Adipose tissue (tissue), 3 donors: ENCODE measurements at regions not wholly inside any gene's neighbourhood (a gene's known extent, or its start where the extent isn't known, plus 50 kb on each side); places are given as distances from the start of the nearest gene placed in this dataset.
"Not testable (repeated sequence)": the region's sequence is repeated elsewhere in the genome, so short reads cannot be mapped to it uniquely, and the experiment has no call there.

Experiments
- H3K27ac ChIP-seq: one replicate; pipeline ENCODE4 v1.5.1; 2013; ENCODE audit warnings: low read depth, low read length
- WGBS, 3 donors: extraction: QIAGEN DNeasy Blood & Tissue Kit; methylation state at CpG; one replicate each; pipeline ENCODE4 v1.1.7; 2013; 5-methylcytosine and 5-hydroxymethylcytosine counted together
- donor health status: healthy with polysubstance abuse.
- donor health status: Bipolar disorder and iron deficiency.
- donor health status: healthy.

DNA sequence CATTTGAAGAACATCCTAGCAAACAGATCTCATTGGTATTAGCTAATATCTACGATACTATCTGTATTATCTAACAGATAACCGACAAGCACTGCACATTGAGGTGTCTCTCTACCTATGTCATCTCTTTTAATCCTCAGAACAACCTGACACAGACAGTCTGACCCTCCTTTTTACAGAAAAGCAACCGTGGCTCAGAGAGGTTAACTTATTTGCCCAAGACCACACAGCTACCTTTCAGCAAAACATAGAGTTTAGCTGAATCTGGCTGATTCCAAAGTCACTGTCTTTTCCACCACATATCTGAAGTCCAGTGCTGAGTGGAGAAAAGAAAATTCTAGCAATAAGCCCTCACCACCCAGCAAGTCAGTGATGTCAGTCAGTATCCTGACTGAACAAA lies 358.7 kb upstream of the JARID2 start:
- WGBS, 3 donors, result 88 to 95% (median 93%) methylated on average over 3 of the region's 3 CpGs
- no peak overlapping the region for H3K27ac ChIP-seq

DNA sequence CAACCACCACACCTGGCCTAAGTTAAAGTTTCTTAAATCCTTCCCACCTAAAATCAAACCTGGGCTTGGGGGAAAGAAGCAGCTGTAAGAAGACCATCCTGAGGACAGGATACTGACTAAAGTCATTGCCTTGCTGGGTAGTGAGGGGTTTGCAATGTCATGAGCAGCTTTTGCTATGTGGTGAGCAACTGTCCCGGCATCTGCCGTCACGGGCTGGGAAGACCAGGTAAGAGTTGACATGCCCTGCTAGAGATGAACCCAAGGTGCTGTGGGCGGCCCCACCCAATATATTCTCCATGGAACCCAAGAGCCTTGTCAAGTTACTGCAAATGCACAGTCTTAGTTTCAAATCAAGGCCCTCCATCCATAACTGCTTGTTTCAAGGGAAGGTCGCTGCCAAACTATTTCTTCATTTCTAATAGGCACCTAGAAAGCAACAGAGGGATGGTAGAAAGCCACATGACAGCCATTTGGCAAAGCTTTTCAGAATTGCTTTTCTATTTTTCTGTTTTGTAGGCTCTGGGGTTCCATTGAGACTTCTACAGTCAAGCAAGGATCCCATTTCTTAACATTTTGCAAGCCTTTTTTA lies 357.8 kb upstream of the JARID2 start:
- H3K27ac ChIP-seq, result no peak overlapping the region
- WGBS, 3 donors, result 90 to 94% (median 94%) methylated on average over 5 of the region's 5 CpGs

DNA sequence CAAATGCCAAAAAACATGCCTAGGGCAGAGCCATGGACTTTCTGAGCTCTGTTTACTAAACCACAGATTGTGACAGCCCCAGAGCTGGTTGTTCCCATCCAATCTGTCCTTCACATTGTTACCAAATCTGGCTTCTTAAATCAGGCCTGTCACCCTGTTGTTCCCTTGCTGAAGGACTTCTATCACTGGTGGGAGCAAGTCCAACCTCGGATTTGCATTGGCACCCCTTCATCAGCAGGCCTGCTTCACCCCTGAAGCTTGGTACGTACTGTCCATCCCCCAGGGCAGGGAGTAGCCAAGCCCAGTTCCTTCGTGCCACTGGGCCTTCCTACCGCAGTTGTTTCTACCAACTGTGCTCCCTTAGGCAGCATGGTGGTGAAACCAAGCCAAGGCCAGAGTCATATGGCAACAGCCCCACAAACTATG lies 357.3 kb upstream of the JARID2 start:
- 82 to 90% (median 90%) methylated on average over 4 of the region's 4 CpGs for WGBS, 3 donors
- H3K27ac ChIP-seq, result no peak overlapping the region

DNA sequence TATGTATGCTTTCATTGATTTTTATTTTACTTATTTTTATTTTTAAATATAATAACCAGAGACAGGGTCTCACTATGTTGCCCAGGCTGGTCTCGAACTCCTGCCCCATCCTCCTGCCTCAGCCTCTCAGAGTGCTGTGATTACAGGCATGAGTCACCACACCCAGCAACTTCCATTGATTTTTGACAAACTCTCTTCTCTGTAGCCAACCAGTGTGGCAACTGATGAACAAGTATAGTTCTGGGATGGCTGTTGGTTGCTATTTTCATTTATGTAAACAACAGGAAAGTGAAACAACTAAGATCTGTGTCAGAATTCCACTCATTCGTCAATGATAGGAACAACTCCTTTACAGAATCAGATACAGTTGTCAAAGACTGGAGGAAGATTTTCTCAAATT lies 356.7 kb upstream of the JARID2 start:
- 63 to 86% (median 77%) methylated on average over 2 of the region's 2 CpGs for WGBS, 3 donors

DNA sequence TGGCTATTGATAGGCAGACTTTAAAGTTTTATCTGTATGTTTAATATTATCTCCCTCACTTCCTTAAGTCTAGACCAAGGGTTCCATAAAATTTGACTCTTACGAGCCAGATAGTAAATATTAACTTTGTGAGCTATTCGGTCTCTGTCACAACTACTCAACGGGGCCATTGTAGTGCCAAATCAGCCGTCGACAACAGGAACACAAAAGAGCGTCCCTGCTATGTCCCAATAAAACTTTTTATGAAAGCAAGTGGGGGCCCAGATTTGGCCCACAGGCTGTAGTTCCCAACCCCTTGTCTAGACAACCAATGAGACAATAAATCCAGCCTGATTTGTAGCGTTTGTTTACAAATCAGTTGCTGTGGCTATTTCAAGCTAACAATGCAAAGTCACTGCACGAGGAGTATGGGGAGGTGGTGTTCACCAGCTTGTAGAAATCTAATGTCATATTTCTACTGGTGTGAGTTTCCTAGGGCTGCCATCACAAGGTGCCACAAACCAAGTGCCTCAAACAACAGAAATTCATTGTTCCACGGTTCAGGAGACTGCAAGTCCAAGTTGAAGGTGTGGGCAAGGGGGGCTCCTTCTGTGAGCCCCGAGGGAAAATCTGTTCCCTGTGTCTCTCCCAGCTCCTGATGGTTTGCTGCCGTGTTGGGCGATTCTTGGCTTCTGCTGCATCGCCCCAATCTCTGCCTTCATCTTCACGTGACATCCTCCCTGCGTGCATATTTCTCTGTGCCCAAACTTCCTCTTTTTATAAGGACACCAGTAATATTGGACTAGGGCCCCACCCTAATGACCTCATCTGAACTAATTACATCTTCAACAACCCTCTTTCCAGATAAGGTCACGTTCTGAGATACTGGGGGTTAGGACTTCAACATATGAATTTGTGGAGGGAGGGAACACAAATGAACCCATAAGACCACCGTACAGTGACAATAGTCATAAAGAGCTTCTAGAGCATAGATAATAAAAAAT lies 356.0 kb upstream of the JARID2 start:
- 64 to 86% (median 82%) methylated on average over 17 of the region's 17 CpGs for WGBS, 3 donors
- H3K27ac ChIP-seq, result no peak overlapping the region

More for the DNA sequence above, 356.7 kb upstream of the JARID2 start:
- no peak overlapping the region for H3K27ac ChIP-seq

DNA sequence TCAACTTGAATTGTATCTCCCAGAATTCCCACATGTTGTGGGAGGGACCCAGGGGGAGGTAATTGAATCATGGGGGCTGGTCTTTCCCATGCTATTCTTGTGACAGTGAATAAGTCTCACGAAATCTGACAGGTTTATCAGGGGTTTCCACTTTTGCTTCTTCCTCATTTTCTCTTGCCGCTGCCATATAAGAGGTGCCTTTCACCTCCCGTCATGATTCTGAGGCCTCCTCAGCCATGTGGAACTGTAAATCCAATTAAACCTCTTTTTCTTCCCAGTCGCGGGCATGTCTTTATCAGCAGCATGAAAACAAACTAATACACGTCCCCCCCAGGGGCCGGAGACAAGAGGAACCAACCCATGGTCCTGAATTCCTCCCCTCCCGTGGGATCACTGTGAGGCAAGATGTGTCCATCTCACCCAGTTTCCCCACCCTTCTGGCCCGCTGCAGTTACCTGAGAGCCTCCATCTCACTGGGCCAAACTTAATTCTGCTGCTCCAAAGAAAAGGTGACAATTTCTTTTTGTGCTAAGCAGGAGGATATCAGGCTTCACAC lies 354.0 kb upstream of the JARID2 start:
- not testable (repeated sequence) for H3K27ac ChIP-seq
- 47 to 77% (median 71%) methylated on average over 9 of the region's 9 CpGs for WGBS, 3 donors

DNA sequence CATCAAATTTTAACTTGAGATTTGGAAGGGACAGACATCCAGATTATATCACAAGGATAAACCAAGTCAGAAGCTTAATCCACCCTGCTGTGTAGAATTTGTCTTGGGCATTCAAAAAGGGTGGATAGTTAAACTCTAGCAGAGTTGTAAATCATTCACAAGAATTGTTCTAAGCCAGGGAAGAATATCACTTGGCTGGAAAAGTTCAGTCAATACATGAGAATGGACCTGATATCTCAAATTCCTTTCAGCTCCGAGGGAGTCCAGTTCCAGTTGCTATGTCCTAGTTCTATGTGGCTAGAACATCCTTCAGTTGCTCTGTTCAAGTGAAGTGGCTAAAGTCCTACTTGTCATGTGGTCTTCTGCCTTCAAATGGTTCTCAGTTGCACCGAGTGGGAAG lies 351.8 kb upstream of the JARID2 start:
- WGBS, 3 donors, result 62 to 99% (median 97%) methylated on average over 2 of the region's 2 CpGs

DNA sequence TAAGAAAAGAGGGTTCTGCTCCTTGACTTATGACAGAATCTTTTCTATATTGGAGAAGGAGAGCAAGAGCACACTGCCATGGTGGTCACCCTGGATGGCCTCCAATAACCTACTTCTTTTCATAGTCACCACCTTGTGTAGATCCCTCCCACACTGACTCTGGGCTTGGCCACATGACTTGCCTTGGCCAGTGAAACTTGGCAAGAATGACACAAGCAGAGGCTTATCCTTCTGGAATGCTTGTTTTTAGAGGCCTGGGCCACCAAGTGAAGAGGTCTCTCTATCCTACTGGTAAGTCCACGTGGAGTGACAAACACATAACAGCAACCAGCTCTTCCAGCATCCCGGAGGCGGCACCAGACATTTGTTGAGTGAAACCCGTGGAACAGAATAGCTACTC lies 349.4 kb upstream of the JARID2 start:
- WGBS, 3 donors, result 59 to 81% (median 71%) methylated on average over 4 of the region's 4 CpGs
- no peak overlapping the region for H3K27ac ChIP-seq

More for the DNA sequence above, 351.8 kb upstream of the JARID2 start:
- H3K27ac ChIP-seq, result no peak overlapping the region

DNA sequence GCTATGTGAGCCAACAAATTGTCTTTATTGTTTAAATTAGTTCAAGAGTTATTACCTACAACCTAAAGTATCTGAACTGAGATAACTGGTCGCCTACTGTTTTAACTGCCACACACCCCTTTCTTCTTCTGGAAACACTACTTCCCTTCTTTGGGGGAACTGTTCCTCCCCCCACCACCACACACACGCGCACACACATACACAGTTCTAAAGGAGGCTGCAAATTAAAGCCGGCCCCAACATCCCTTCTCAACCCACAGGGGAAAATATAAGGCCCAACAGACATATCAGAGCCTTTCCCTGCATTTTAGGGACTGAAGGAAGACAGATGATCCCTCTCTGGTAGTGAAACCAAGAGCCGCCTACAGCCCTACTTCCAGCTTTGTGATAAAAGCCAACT lies 348.0 kb upstream of the JARID2 start:
- no peak overlapping the region for H3K27ac ChIP-seq
- 54 to 77% (median 69%) methylated on average over 5 of the region's 5 CpGs for WGBS, 3 donors

DNA sequence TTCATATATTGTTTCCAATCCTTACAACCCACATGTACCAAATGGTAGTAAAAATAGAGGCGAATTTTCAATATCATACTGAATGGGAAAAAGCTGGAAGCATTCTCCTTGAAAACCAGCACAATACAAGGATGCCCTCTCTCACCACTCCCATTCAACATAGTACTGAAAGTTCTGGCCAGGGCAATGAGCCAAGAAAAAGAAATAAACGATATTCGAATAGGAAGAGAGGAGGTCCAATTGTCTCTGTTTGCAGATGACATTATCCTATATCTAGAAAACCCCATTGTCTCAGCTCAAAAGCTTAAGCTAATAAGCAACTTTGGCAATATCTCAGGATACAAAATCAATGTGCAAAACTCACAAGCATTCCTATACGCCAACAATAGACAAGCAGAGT lies 346.4 kb upstream of the JARID2 start:
- WGBS, 3 donors, result 70 to 74% (median 72%) methylated on average over 4 of the region's 4 CpGs

DNA sequence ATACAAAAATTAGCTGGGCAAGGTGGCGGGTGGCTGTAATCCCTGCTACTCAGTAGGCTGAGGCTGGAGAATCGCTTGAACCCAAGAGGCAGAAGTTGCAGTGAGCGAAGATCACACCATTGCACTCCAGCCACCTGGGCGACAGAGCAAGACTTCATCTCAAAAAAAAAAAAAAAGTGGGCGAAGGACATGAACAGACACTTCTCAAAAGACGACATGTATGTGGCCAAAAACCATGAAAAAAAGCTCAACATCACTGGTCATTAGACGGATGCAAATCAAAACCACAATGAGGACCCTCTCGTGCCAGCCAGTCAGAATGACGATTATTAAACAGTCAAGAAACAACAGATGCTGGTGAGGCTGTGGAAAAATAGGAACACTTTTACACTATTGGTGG lies 344.9 kb upstream of the JARID2 start:
- WGBS, 3 donors, result 89 to 99% (median 95%) methylated on average over 9 of the region's 9 CpGs
- H3K27ac ChIP-seq, result no peak overlapping the region

More for the DNA sequence above, 346.4 kb upstream of the JARID2 start:
- not testable (repeated sequence) for H3K27ac ChIP-seq

DNA sequence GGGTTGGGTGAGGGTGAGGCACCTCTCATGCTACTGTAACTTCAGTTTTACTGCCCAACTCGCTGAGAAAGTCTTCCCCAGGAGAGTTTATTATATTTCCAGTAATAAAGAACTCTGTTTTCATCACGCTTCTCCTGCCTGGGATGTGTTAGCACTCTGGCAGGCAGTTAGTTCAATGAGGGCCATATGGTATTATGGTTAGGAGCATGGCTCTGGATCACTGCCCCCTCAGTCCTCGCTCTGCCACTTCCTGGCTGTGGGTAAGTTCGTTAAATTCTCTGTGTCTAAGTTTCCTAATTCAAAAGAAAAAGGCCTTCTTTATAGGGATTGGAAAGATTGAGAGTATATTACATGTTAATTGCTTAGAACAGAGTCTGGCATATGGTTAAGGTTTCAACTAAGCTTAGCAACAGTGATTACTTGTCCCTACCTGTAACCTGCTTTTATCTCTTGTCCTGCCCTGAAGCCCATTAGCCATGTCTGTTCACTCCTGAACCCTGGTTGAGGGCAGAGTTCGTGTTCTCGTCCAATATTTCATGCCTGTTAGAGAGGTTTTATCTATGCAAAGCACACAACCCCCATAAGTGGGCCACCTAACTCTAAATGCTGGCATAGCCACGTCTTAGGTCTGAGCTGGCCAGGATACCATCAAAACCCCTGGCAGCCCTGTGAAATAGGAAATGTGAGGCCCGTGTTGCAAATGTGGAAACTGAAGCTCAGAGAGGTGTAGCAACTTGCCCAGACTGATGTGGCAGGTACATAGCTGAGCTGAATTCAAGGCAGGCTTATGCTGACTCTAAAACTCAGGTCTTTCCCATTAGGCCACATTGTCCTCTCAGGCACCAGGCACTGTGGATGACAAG lies 342.5 kb upstream of the JARID2 start:
- no peak overlapping the region for H3K27ac ChIP-seq
- WGBS, 3 donors, result 54 to 78% (median 59%) methylated on average over 8 of the region's 8 CpGs

DNA sequence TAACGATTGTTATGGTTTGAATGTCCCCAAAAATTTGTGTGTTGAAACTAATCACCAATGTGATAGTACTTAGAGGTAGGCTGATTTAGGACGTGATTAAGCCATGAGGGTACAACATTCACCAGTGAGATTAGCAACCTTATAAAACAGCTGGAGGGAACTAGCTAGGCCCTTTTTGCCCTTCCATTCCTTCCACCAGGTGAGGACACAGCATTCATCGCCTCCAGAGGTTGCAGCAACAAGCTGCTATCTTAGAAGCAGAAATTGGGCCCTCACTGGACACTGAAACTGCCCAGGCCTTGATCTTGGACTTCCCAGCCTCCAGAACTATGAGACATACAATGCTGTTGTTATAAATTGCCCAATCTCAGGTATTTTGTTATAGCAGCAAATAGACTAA lies 340.7 kb upstream of the JARID2 start:
- WGBS, 3 donors, result 58 to 62% (median 61%) methylated on average over 3 of the region's 3 CpGs
- no peak overlapping the region for H3K27ac ChIP-seq

DNA sequence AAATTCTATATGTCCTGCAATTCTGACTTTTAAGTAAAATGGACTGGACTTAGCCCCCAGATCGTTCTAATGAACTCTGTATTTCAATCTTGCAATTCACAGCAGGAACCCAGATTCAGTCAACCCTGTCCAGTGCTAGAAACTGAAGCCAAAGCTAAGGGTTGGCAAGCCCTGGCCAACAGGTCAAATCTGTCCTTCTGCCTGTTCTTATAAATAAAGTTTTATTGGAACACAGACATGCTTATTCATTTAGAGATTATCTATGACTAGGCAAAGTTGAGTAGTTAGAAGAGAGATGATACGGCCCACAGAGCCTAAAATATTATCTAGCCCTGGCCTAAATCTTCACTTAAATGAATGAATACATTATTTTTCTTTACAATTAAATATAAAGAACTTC lies 339.2 kb upstream of the JARID2 start:
- no peak overlapping the region for H3K27ac ChIP-seq
- WGBS, 3 donors, result 81 to 100% (median 94%) methylated on average over 2 of the region's 2 CpGs

DNA sequence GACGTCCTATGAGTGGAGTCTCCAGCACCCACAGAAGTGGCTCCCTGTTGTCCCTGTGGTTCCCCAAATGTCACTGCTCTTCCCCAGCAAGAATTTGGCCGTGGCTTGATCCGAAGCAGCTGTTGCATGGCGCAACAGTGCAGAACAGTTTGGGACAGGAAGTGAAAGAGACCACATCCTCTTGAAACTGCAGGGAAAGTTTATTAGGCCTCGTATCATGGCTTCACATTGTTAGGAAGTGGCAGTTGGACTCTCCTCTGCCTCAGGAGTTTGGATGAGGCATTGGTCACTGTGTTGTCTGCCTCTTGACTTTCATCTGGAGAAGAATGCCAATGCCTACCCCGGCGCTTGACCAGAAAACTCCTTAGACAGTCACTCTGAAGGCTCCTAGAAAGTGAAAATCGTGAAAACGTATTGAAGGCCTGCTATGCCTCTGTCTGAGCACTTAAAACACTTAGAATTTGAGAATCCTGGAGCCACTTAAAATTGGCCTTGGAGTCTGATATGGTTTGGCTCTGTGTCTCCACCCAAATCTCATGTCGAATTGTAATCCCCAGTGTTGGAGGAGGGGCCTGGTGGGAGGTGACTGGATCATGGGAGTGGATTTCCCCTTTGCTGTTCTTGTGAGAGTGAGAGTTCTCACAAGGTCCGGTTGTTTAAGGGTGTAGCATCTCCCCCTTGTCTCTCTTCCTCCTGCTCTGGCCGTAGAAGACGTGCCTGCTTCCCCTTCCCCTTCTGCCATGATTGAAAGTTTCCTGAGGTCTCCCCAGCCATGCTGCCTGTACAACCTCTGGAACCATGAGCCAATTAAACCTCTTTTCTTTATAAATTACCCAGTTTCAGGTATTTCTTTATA lies 334.9 kb upstream of the JARID2 start:
- 52 to 82% (median 55%) methylated on average over 13 of the region's 13 CpGs for WGBS, 3 donors
- no peak overlapping the region for H3K27ac ChIP-seq

DNA sequence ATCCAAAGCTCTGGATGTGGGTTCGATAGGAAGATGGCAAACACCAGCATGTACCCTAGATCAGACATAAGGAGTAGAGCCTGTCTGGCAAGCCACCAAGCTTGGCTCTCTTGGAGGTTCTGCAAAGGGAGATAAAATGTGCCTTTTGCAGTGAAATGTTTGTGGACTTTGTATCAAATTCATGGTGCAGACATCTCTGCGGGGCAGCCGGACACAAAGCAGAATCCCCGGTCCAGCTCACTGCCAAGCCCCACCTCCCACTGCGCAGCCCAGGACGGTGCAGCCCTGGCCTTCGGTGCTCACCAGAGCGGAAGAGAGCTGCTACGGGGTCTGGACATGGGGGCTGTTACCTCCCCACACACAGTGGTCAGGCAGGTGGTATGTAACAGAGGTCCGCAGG lies 333.6 kb upstream of the JARID2 start:
- H3K27ac ChIP-seq, result no peak overlapping the region
- WGBS, 3 donors, result 74 to 79% (median 76%) methylated on average over 10 of the region's 10 CpGs

DNA sequence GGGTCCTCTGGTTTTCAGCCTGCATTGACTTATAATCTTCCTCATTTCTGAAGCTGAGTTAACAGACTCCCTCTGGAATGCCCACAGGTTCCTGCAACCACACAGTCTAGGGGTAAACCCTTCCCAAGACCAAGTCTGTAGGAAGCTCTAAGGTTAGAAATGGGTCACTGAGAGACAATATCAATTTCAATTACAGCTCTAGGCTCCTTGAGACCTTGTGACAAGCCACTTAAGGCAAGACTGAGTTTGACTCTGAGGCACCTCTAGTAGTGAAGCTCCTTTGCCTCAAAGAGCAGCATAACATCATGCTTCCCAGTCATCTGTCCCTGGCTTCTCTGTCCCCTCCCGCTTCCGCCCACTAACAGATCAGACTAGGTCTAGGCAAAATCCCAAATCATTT lies 333.2 kb upstream of the JARID2 start:
- WGBS, 3 donors, result 92 to 98% (median 93%) methylated on average over 2 of the region's 2 CpGs
- no peak overlapping the region for H3K27ac ChIP-seq

DNA sequence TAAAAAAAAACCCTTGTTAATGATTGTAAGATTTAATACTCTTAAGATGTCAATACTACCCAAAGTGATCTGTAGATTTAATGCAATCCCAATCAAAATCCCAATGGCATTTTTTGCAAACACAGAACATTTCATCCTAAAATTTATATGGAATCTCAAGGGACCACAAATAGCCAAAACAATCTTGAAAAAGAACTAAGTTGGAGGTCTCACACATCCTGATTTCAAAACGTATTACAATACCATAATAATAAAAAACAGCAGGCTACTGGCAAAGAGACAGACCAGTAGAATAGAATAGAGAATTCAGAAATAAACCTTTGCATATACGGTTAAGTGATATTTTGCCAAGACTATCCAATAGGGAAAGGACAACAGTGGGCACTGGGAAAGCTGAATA lies 331.9 kb upstream of the JARID2 start:
- no peak overlapping the region for H3K27ac ChIP-seq
- 70 to 76% (median 70%) methylated on average over 2 of the region's 2 CpGs for WGBS, 3 donors
